ENCODE measurements at regions not wholly inside any gene's neighbourhood (a gene's known extent, or its start where the extent isn't known, plus 50 kb on each side); places are given as distances from the start of the nearest gene placed in this dataset.

DNA sequence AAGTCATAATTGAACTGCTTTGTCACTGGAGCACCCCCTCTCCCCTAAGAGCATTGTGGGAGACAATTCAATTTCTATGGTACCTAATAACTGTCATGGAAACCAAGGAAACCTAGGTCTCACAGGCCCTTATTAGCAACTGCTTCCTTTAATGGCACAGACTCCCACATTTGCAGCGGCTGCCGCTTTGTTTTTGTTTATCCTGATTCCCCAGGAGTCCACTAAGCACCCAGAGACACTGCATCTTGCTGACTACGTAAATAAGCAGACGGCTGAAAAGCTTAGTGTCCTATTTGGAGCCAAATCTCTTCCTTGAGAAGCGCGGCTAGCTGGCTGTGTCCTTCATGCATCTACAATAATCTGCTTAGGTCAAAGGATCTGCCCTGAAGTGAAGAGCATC, 494.4 kb downstream of the TMA16 start:
- TF ChIP-seq, protein P1, sequence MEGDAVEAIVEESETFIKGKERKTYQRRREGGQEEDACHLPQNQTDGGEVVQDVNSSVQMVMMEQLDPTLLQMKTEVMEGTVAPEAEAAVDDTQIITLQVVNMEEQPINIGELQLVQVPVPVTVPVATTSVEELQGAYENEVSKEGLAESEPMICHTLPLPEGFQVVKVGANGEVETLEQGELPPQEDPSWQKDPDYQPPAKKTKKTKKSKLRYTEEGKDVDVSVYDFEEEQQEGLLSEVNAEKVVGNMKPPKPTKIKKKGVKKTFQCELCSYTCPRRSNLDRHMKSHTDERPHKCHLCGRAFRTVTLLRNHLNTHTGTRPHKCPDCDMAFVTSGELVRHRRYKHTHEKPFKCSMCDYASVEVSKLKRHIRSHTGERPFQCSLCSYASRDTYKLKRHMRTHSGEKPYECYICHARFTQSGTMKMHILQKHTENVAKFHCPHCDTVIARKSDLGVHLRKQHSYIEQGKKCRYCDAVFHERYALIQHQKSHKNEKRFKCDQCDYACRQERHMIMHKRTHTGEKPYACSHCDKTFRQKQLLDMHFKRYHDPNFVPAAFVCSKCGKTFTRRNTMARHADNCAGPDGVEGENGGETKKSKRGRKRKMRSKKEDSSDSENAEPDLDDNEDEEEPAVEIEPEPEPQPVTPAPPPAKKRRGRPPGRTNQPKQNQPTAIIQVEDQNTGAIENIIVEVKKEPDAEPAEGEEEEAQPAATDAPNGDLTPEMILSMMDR (IDR thresholded peaks at IDR 0.05) = no peak
- TF ChIP-seq EZH2 (IDR thresholded peaks at IDR 0.05) = no peak
- no peak for TF ChIP-seq EZH2phosphoT487 (IDR thresholded peaks at IDR 0.05)
